Coronary artery (tissue), 2 donors: ENCODE measurements at regions not wholly inside any gene's neighbourhood (a gene's known extent, or its start where the extent isn't known, plus 50 kb on each side); places are given as distances from the start of the nearest gene placed in this dataset.

ENCODE experiments used
- DNase-seq: peaks from one replicate; pipeline ENCODE4 v3.0.0-alpha.2; 2017; ENCODE audit warnings: low spot score
- H3K27ac ChIP-seq, 2 donors: fragments of 200-600 bp; sonication (generic); one replicate each; pipeline ENCODE4 v1.5.1; 2016 to 2019
- H3K4me3 ChIP-seq: fragments of 200-600 bp; sonication (generic); 2 replicates; pipeline ENCODE4 v1.5.1; 2016; ENCODE audit warnings: mild to moderate bottlenecking, moderate library complexity
- TF ChIP-seq, protein P1 (sequence below): fragments of 200-600 bp; sonication (generic); IDR thresholded peaks from one replicate; pipeline ENCODE4 v1.5.1; 2019; ENCODE audit warnings: antibody characterized with exemption

- Histone ChIP-seq H3K4me3 (no peak overlapping the region), H3K27ac (no peak overlapping the region)
- DNase-seq, result no peak
- TF ChIP-seq, protein P1, sequence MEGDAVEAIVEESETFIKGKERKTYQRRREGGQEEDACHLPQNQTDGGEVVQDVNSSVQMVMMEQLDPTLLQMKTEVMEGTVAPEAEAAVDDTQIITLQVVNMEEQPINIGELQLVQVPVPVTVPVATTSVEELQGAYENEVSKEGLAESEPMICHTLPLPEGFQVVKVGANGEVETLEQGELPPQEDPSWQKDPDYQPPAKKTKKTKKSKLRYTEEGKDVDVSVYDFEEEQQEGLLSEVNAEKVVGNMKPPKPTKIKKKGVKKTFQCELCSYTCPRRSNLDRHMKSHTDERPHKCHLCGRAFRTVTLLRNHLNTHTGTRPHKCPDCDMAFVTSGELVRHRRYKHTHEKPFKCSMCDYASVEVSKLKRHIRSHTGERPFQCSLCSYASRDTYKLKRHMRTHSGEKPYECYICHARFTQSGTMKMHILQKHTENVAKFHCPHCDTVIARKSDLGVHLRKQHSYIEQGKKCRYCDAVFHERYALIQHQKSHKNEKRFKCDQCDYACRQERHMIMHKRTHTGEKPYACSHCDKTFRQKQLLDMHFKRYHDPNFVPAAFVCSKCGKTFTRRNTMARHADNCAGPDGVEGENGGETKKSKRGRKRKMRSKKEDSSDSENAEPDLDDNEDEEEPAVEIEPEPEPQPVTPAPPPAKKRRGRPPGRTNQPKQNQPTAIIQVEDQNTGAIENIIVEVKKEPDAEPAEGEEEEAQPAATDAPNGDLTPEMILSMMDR, result no peak
Measured at GRCh38 chr3:154745122-154745521, 315.1 kb upstream of the GPR149 start.

GRCh38 chr3:154743418-154743817, 313.4 kb upstream of the GPR149 start:
- TF ChIP-seq, protein P1, result no peak
- Histone ChIP-seq H3K4me3 (no peak overlapping the region), H3K27ac (no peak overlapping the region)
- no peak for DNase-seq

- TF ChIP-seq, protein P1, result no peak
Measured at GRCh38 chr3:154734468-154734867, 304.5 kb upstream of the GPR149 start.

DNA sequence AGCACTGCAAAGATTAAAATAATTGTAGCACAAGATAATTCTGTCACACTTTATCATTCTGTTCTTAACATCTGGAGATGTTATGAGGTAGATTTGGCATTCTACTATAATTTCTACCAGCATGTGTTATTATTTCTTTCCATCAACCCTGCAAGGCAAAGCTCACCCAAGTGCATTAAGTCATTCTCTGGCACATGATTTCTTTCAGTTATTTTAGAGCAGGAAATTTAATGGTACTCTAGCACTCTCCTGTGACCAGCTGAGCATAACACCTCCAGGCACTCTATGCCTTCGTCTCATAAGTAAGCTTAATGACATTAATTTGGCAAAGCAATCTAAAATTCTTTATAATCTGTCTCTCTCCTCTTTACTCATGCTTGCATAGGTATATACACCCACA, 300.2 kb upstream of the GPR149 start:
- no peak for DNase-seq
- TF ChIP-seq, protein P1, result no peak
- Histone ChIP-seq H3K4me3 (no peak overlapping the region), H3K27ac (no peak overlapping the region)

More at GRCh38 chr3:154734468-154734867, 304.5 kb upstream of the GPR149 start:
- no peak for DNase-seq
- Histone ChIP-seq H3K27ac (no peak overlapping the region), H3K4me3 (no peak overlapping the region)

DNA sequence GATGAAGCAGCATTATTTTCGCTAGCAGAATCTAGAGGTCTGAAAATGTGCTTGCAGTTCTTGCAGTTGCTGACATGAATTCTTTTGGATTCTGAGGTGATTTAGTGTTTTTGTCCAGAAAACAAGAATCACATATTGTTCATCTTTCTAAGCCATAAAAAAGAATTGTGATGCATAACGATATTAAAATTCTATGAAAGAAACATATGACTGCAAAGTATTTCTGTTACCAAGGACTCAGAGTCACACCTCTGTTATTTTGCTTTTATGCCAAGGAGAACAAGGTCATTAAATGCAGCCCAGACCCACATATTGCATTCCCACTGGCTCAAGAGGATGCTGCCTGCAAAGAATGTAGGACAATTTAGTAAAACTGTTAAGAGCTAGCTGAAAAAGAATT, 299.8 kb upstream of the GPR149 start:
- Histone ChIP-seq H3K4me3 (no peak overlapping the region), H3K27ac (no peak overlapping the region)
- DNase-seq, result no peak
- TF ChIP-seq, protein P1, result no peak

- Histone ChIP-seq H3K27ac (no peak overlapping the region), H3K4me3 (no peak overlapping the region)
- no peak for DNase-seq
- TF ChIP-seq, protein P1, result no peak
Measured at GRCh38 chr3:154728285-154728684, 298.3 kb upstream of the GPR149 start.

DNA sequence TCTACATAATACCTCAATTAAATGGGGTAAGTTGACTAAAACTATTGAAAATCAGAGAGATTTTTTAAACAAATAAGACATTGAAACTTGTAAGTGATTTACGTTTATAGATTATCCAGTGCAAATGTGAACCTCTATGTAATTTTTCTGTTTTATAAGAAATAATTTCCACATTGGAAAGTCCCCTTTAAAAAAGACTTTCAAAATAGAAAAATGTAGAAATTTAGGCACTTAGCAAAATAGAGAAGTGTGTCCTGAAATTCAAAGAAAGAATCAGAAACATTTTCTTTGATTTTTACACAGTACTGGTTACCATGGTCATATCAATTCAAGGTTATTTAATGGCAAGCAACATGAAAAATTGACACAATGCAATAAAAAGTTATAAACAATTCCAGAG, 290.9 kb upstream of the GPR149 start:
- DNase-seq, result no peak
- TF ChIP-seq, protein P1, result no peak
- Histone ChIP-seq H3K4me3 (no peak overlapping the region), H3K27ac (no peak overlapping the region)
